ENCODE measurements at regions not wholly inside any gene's neighbourhood (a gene's known extent, or its start where the extent isn't known, plus 50 kb on each side); places are given as distances from the start of the nearest gene placed in this dataset.

GRCh38 chr9:108245901-108246300 lies 609.9 kb downstream of the ACTL7B start:
- H3K4me1 ChIP-seq: no peaks in the 10 kb centered on the region
- no peaks in the 10 kb centered on the region for H3K36me3 ChIP-seq
- no peaks in the 10 kb centered on the region for H3K9me3 ChIP-seq
- H3K4me3 ChIP-seq: no peak overlapping the region
- intact Hi-C loops (cut with DNase I): no loop called here
- no peak for DNase-seq (ENCODE audit: extremely low spot score in 2 of 2)
- H3K27ac ChIP-seq: no peak overlapping the region
- TF ChIP-seq, protein P1, sequence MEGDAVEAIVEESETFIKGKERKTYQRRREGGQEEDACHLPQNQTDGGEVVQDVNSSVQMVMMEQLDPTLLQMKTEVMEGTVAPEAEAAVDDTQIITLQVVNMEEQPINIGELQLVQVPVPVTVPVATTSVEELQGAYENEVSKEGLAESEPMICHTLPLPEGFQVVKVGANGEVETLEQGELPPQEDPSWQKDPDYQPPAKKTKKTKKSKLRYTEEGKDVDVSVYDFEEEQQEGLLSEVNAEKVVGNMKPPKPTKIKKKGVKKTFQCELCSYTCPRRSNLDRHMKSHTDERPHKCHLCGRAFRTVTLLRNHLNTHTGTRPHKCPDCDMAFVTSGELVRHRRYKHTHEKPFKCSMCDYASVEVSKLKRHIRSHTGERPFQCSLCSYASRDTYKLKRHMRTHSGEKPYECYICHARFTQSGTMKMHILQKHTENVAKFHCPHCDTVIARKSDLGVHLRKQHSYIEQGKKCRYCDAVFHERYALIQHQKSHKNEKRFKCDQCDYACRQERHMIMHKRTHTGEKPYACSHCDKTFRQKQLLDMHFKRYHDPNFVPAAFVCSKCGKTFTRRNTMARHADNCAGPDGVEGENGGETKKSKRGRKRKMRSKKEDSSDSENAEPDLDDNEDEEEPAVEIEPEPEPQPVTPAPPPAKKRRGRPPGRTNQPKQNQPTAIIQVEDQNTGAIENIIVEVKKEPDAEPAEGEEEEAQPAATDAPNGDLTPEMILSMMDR (IDR thresholded peaks at IDR 0.05): no peak
- TF ChIP-seq POLR2AphosphoS5 (IDR thresholded peaks at IDR 0.05; ENCODE audit: insufficient read depth in 1 of 2, low read depth in 1 of 2): no peak
- TF ChIP-seq POLR2A (IDR thresholded peaks at IDR 0.05): no peak
- H3K27me3 ChIP-seq: no peaks in the 10 kb centered on the region

DNA sequence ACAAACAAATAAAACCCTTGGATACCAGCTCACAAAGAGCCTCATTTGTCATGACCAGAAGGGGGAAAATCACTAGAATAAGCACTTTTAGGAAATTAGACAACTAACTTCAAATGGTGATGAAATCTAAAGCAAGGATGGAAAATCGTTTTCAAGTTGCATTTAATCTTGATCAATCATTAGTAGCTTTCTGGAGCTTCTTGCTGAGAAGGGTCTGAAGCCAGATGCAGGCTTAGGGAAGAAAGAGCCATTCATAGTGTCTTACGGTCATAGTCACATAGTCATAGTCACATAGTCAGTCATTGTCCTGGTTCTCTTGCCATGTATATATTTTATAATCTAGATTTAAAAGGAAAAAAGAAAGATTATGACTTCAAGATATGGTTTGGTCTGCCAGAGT lies 610.5 kb downstream of the ACTL7B start:
- no peak overlapping the region for H3K27ac ChIP-seq
- no peaks in the 10 kb centered on the region for H3K36me3 ChIP-seq
- no peak overlapping the region for H3K4me3 ChIP-seq
- no peaks in the 10 kb centered on the region for H3K27me3 ChIP-seq
- no peaks in the 10 kb centered on the region for H3K9me3 ChIP-seq
- TF ChIP-seq, protein P1 (IDR thresholded peaks at IDR 0.05): no peak
- no peak for TF ChIP-seq POLR2AphosphoS5 (IDR thresholded peaks at IDR 0.05; ENCODE audit: insufficient read depth in 1 of 2, low read depth in 1 of 2)
- TF ChIP-seq POLR2A (IDR thresholded peaks at IDR 0.05): no peak
- intact Hi-C loops (cut with DNase I): no loop called here
- no peak for DNase-seq (ENCODE audit: extremely low spot score in 2 of 2)
- no peaks in the 10 kb centered on the region for H3K4me1 ChIP-seq

DNA sequence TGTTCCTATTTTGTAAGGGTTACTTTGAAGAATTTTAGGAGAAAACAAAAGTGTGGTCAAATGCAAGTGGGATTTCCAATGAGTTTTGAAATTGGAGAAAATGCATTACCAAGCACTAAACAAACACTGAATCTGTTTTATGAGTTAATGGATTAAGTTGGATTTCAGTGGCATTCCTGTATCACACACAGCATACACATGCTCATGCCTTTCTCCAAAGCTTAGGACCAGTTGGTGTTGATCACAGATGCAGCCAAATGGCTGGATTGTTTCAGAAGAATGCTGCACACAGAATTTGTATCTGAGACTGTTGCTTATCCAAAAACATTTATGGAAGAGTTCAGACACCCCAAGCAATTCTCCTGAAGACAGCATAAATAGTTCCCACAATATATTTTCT lies 611.1 kb downstream of the ACTL7B start:
- H3K4me1 ChIP-seq: no peaks in the 10 kb centered on the region
- no peak for DNase-seq (ENCODE audit: extremely low spot score in 2 of 2)
- H3K9me3 ChIP-seq: no peaks in the 10 kb centered on the region
- no peak overlapping the region for H3K27ac ChIP-seq
- no peak overlapping the region for H3K4me3 ChIP-seq
- no peaks in the 10 kb centered on the region for H3K36me3 ChIP-seq
- no peaks in the 10 kb centered on the region for H3K27me3 ChIP-seq
- TF ChIP-seq POLR2A (IDR thresholded peaks at IDR 0.05): no peak
- no peak for TF ChIP-seq POLR2AphosphoS5 (IDR thresholded peaks at IDR 0.05; ENCODE audit: insufficient read depth in 1 of 2, low read depth in 1 of 2)
- TF ChIP-seq, protein P1 (IDR thresholded peaks at IDR 0.05): no peak
- intact Hi-C loops (cut with DNase I): no loop called here

DNA sequence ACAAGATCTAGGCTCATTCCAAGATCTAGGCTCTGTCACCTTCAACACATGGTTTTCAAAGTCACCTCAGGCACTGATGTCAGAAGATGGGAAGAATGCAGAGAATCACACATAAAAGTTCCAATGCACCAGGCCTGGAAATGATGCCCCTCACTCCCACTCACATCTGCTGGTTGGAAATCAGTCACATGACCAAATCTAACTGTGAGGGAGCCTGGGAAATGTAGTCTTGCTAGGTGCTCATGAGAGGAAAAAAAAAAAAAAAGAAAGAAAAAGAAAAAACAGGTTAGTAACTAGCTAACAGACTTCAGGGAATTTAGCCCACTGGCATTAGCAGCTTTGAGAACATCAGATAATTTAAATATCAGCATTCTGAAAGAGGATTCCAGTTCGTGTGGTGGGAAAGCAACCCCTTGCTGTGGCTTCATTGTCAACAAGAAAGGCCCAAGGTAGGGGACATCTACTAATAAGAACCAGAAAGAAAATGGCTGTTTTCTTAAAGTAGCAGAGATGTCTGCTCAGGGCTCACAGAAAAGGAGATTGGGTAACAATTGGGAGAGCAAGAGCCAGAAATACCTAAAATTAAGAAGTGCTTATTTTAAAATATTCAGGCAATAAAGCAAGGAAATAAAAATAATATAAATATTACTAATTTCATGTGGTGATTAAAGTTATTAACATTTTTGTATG lies 614.3 kb downstream of the ACTL7B start:
- Histone ChIP-seq H3K4me3 (no peak overlapping the region), H3K9me3 (no peaks in the 10 kb centered on the region), H3K36me3 (no peaks in the 10 kb centered on the region), H3K27ac (no peak overlapping the region), H3K4me1 (no peaks in the 10 kb centered on the region), H3K27me3 (no peaks in the 10 kb centered on the region)
- intact Hi-C loops (cut with DNase I): no loop called here
- no peak for DNase-seq (ENCODE audit: extremely low spot score in 2 of 2)
- TF ChIP-seq POLR2A (IDR thresholded peaks at IDR 0.05) (no peak), POLR2AphosphoS5 (IDR thresholded peaks at IDR 0.05; ENCODE audit: insufficient read depth in 1 of 2, low read depth in 1 of 2) (no peak)
- TF ChIP-seq, protein P1 (IDR thresholded peaks at IDR 0.05): no peak

DNA sequence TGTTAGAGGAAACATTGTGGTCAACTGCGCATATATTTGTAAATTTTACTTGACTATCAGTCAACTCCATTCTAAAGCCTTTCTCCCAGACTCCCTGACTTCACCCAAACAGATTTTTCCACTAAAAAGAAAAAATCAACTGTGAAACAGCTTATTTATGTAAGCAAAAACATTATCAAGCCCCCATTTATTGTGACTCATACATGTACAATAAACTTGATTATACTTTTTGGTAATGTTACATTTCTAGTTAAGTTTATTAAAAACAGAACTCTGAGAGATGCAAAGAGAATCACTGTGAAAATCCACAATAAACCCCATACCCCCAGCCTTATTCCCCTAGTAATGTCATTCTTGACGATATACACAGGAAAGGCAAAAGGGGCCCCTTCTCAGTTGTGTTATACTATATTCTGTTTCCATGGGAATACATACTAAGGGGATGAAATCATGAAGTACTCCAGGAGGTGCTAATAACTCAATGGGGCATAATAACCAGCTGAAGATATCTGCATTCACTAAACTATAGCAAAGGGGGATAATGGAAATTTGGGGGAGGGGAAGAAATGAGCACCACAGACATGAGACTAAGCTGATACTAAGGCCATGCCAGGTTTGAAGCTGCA lies 616.0 kb downstream of the ACTL7B start:
- intact Hi-C loops (cut with DNase I): no loop called here

More for the DNA sequence above, 616.0 kb downstream of the ACTL7B start:
- no peak overlapping the region for H3K4me3 ChIP-seq
- TF ChIP-seq, protein P1 (IDR thresholded peaks at IDR 0.05): no peak
- TF ChIP-seq POLR2A (IDR thresholded peaks at IDR 0.05): no peak
- TF ChIP-seq POLR2AphosphoS5 (IDR thresholded peaks at IDR 0.05; ENCODE audit: insufficient read depth in 1 of 2, low read depth in 1 of 2): no peak
- no peaks in the 10 kb centered on the region for H3K4me1 ChIP-seq
- no peak for DNase-seq (ENCODE audit: extremely low spot score in 2 of 2)
- H3K27me3 ChIP-seq: no peaks in the 10 kb centered on the region
- no peaks in the 10 kb centered on the region for H3K9me3 ChIP-seq
- H3K27ac ChIP-seq: no peak overlapping the region
- H3K36me3 ChIP-seq: no peaks in the 10 kb centered on the region

Measured in vagina (tissue), 2 donors.